ENCODE measurements at regions not wholly inside any gene's neighbourhood (a gene's known extent, or its start where the extent isn't known, plus 50 kb on each side); places are given as distances from the start of the nearest gene placed in this dataset.

DNA sequence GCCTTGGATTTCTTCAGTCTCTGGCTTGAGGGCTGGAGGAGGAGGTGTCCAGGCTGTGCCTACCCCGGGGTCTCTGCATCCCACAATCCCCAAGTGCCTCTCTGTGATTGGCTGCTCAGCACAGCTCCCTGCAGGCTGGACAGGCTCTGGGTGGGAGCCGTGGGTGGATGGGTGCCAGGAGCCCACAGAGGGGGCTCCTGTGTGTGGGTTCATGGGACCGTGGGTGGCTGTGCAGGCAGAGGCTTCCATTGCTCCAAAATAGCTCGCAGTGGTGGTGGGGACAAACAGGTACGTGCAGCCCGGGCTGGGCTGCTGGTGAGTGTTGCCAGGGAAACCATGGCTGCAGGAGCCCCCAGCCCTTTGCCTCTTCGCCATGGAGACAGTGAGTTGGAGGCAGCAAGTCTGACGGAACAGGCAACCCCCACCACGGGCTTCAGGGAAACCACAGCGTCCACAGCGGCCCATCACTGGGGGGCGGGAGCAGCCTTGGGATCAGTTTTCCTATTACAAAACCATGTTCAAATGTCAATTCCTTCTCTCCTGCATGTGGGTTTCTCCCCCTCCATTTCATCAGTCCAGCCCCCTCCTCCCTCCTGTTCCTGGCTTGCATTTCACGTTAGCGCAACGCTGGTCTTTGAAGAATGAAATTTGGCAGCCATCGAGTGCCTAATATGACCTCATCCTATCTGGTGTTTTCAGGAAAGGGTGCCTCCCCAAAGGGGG is 155.2 kb downstream of the TRIM29 start:
- in situ Hi-C loops (cut with HindIII; ENCODE audit: extremely low pct_ligation_motif_present, low pct_unique_long_range_greater_than_20kb) = no loop called here
- Histone ChIP-seq H2AFZ (ENCODE audit: low read length) (no peak overlapping the region), H3K27ac (ENCODE audit: extremely low read length, insufficient read depth, low read length) (no peak overlapping the region), H3K4me2 (ENCODE audit: low read depth, low read length) (no peak overlapping the region), H3K79me2 (ENCODE audit: insufficient read depth, low read length) (no peaks in the 10 kb centered on the region), H3K9me3 (ENCODE audit: low read length) (no peaks in the 10 kb centered on the region), H3K36me3 (replicated peaks in 1 of 2; ENCODE audit: control insufficient read depth in 1 of 2, insufficient read depth in 2 of 2, low read length in 2 of 2) (no peaks in the 10 kb centered on the region), H4K20me1 (ENCODE audit: insufficient read depth, low read length) (no peaks in the 10 kb centered on the region), H3K4me3 (replicated peaks in 1 of 3; ENCODE audit: insufficient read depth in 1 of 3, low read depth in 2 of 3, low read length in 3 of 3) (no peak overlapping the region), H3K4me1 (ENCODE audit: insufficient read depth, low read length) (no peaks in the 10 kb centered on the region), H3K9ac (ENCODE audit: insufficient read depth, low read depth, low read length) (no peak overlapping the region), H3K27me3 (ENCODE audit: control insufficient read depth in 1 of 2, insufficient read depth in 2 of 2, low read length in 2 of 2) (peaks cover 6 to 41% of the 10 kb centered on the region in 2 experiments; a peak in 3 of 5 replicates)
- POLR2A ChIA-PET = no interaction called here
- FAIRE-seq (no peak), ATAC-seq (no peak), DNase-seq (ENCODE audit: low spot score) (no peak)
- TF ChIP-seq MYNN (CRISPR knock-in tag; IDR thresholded peaks at IDR 0.05; ENCODE audit: low read depth) = no peak
- TF ChIP-seq, protein P1, sequence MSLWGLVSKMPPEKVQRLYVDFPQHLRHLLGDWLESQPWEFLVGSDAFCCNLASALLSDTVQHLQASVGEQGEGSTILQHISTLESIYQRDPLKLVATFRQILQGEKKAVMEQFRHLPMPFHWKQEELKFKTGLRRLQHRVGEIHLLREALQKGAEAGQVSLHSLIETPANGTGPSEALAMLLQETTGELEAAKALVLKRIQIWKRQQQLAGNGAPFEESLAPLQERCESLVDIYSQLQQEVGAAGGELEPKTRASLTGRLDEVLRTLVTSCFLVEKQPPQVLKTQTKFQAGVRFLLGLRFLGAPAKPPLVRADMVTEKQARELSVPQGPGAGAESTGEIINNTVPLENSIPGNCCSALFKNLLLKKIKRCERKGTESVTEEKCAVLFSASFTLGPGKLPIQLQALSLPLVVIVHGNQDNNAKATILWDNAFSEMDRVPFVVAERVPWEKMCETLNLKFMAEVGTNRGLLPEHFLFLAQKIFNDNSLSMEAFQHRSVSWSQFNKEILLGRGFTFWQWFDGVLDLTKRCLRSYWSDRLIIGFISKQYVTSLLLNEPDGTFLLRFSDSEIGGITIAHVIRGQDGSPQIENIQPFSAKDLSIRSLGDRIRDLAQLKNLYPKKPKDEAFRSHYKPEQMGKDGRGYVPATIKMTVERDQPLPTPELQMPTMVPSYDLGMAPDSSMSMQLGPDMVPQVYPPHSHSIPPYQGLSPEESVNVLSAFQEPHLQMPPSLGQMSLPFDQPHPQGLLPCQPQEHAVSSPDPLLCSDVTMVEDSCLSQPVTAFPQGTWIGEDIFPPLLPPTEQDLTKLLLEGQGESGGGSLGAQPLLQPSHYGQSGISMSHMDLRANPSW (CRISPR knock-in tag; IDR thresholded peaks at IDR 0.05; ENCODE audit: borderline replicate concordance) = no peak
- TF ChIP-seq, protein P2, sequence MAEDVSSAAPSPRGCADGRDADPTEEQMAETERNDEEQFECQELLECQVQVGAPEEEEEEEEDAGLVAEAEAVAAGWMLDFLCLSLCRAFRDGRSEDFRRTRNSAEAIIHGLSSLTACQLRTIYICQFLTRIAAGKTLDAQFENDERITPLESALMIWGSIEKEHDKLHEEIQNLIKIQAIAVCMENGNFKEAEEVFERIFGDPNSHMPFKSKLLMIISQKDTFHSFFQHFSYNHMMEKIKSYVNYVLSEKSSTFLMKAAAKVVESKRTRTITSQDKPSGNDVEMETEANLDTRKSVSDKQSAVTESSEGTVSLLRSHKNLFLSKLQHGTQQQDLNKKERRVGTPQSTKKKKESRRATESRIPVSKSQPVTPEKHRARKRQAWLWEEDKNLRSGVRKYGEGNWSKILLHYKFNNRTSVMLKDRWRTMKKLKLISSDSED (CRISPR knock-in tag; IDR thresholded peaks at IDR 0.05) = no peak
- TF ChIP-seq AGO2 (optimal IDR thresholded peaks at IDR 0.05; ENCODE audit: low read depth, low read length) = no peak
- no peak for TF ChIP-seq ZNF547 (CRISPR knock-in tag; IDR thresholded peaks at IDR 0.05)
- no peak for TF ChIP-seq RARA (CRISPR knock-in tag; IDR thresholded peaks at IDR 0.05)
- no peak for TF ChIP-seq RCOR2 (CRISPR knock-in tag; IDR thresholded peaks at IDR 0.05)
- no peak for TF ChIP-seq NFKBIZ (CRISPR knock-in tag; IDR thresholded peaks at IDR 0.05)
- no peak for TF ChIP-seq SOX13 (IDR thresholded peaks at IDR 0.05)
- no peak for TF ChIP-seq SOX13 (CRISPR knock-in tag; conservative IDR thresholded peaks at IDR 0.05 in 1 of 2, IDR thresholded peaks at IDR 0.05 in 1 of 2)
- CTCF ChIA-PET (ENCODE audit: low intra/inter-chr PET ratio, low total read pairs) = no interaction called here
- 28% methylated on average over 8 of the region's 16 CpGs for WGBS (ENCODE audit: low lambda C conversion rate)
- no TSS peak for BruUV-seq (replicated peaks)
- intact Hi-C loops (cut with micrococcal nuclease; ENCODE audit: unreplicated experiment) = no loop called here

Measured in HepG2 (cell line).